Osteoblast (primary cell): ENCODE measurements at regions not wholly inside any gene's neighbourhood (a gene's known extent, or its start where the extent isn't known, plus 50 kb on each side); places are given as distances from the start of the nearest gene placed in this dataset.

Experiments used
- DNase-seq: peaks from one replicate; pipeline ENCODE4 v3.0.0; 2011; ENCODE audit warnings: low spot score, mixed read lengths; ENCODE audit not compliant: insufficient read length; ENCODE audit errors: missing footprints
- H2AFZ ChIP-seq: 2 replicates; pipeline ENCODE4 v1.6.0; 2011; ENCODE audit warnings: mild to moderate bottlenecking, low read length
- H3K27ac ChIP-seq: 2 replicates; pipeline ENCODE4 v1.5.1; 2011; ENCODE audit warnings: mild to moderate bottlenecking, low read depth, low read length, moderate library complexity
- H3K27me3 ChIP-seq: 2 replicates; pipeline ENCODE4 v1.6.0; 2012; ENCODE audit warnings: mild to moderate bottlenecking, control low read depth, inconsistent platforms, low read length, moderate library complexity; ENCODE audit not compliant: insufficient read depth
- H3K36me3 ChIP-seq: 2 replicates; pipeline ENCODE4 v1.5.1; 2011; ENCODE audit warnings: mild to moderate bottlenecking, low read length, control low read depth, moderate library complexity; ENCODE audit not compliant: insufficient read depth
- H3K4me1 ChIP-seq: 2 replicates; pipeline ENCODE4 v1.5.1; 2011; ENCODE audit warnings: mild to moderate bottlenecking, low read length, control low read depth, moderate library complexity; ENCODE audit not compliant: insufficient read depth
- H3K4me2 ChIP-seq: 2 replicates; pipeline ENCODE4 v1.6.0; 2011; ENCODE audit warnings: mild to moderate bottlenecking, low read length; ENCODE audit not compliant: insufficient read depth
- H3K4me3 ChIP-seq: fragments of 200-600 bp; sonication (generic); 3 replicates; pipeline ENCODE4 v1.5.1; 2012; ENCODE audit warnings: mild to moderate bottlenecking, low read length, inconsistent platforms; ENCODE audit not compliant: insufficient read depth
- H3K79me2 ChIP-seq: 2 replicates; pipeline ENCODE4 v1.6.0; 2012; ENCODE audit warnings: mild to moderate bottlenecking, low read length, control low read depth, inconsistent platforms; ENCODE audit not compliant: insufficient read depth
- H3K9me3 ChIP-seq: 2 replicates; pipeline ENCODE4 v1.5.1; 2011; ENCODE audit warnings: low read depth, low read length, control low read depth
- H4K20me1 ChIP-seq: 2 replicates; pipeline ENCODE4 v1.6.0; 2012; ENCODE audit warnings: mild to moderate bottlenecking, low read length, control low read depth; ENCODE audit not compliant: insufficient read depth
- TF ChIP-seq, protein P1 (sequence below): IDR thresholded peaks from 2 replicates; pipeline ENCODE4 v1.5.1; 2011; ENCODE audit warnings: mild to moderate bottlenecking, low read depth, low read length, moderate library complexity; ENCODE audit errors: extremely low read depth

GRCh38 chr5:17788351-17788750, 154.1 kb downstream of the TAF11L14 start:
- H3K9me3 ChIP-seq = no peaks in the 10 kb centered on the region
- H3K27me3 ChIP-seq = no peaks in the 10 kb centered on the region
- no peaks in the 10 kb centered on the region for H3K36me3 ChIP-seq
- no peaks in the 10 kb centered on the region for H3K79me2 ChIP-seq
- H3K4me1 ChIP-seq = no peaks in the 10 kb centered on the region
- H3K27ac ChIP-seq = no peak overlapping the region
- no peaks in the 10 kb centered on the region for H4K20me1 ChIP-seq
- DNase-seq = peak; percentile 38
- no peak overlapping the region for H3K4me2 ChIP-seq
- TF ChIP-seq, protein P1, sequence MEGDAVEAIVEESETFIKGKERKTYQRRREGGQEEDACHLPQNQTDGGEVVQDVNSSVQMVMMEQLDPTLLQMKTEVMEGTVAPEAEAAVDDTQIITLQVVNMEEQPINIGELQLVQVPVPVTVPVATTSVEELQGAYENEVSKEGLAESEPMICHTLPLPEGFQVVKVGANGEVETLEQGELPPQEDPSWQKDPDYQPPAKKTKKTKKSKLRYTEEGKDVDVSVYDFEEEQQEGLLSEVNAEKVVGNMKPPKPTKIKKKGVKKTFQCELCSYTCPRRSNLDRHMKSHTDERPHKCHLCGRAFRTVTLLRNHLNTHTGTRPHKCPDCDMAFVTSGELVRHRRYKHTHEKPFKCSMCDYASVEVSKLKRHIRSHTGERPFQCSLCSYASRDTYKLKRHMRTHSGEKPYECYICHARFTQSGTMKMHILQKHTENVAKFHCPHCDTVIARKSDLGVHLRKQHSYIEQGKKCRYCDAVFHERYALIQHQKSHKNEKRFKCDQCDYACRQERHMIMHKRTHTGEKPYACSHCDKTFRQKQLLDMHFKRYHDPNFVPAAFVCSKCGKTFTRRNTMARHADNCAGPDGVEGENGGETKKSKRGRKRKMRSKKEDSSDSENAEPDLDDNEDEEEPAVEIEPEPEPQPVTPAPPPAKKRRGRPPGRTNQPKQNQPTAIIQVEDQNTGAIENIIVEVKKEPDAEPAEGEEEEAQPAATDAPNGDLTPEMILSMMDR = no peak
- H3K4me3 ChIP-seq = no peak overlapping the region
- no peak overlapping the region for H2AFZ ChIP-seq

DNA sequence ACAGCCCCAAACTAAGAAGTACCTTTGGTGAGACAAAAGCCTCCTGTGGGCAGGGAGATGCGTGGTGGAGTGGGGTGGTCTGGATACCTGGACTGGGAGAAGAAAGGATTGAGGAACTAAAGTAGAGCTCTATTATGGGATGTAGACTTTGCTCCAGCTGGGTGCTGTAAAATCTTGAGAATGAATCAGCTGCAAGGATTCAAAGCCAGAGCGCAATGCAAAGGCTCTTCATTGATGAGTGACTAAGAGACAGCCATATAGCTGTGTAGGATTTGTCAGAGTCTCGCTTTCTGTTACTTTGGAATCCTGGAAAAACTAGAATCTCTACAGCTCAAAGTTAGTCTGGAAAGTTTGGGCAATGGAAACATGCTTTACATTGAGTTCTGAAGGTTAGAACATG, 159.9 kb downstream of the TAF11L14 start:
- H3K79me2 ChIP-seq = no peaks in the 10 kb centered on the region
- H2AFZ ChIP-seq = no peak overlapping the region
- H3K4me1 ChIP-seq = no peaks in the 10 kb centered on the region
- H3K27ac ChIP-seq = no peak overlapping the region
- no peak for DNase-seq
- no peaks in the 10 kb centered on the region for H3K27me3 ChIP-seq
- H4K20me1 ChIP-seq = no peaks in the 10 kb centered on the region
- H3K4me2 ChIP-seq = no peak overlapping the region
- H3K4me3 ChIP-seq = no peak overlapping the region
- no peaks in the 10 kb centered on the region for H3K9me3 ChIP-seq
- no peaks in the 10 kb centered on the region for H3K36me3 ChIP-seq
- TF ChIP-seq, protein P1 = no peak

DNA sequence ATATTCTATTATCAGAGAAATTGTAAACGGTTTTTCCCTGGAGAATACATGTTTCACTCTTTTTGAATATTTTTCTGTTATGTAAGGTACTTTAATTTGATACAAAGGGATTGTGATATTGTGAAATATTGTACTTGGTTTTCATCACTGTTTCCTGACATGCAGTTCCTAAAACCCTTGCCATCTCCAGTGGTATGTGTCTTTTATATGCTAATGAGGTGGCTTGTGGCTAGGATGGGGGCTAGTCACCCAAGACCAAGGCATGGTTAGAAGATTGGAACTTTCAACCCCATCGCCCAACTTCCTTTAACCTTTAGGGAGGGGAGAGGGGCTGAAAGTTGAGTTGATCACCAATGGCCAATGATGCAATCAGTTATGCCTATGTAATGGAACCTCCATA, 160.6 kb downstream of the TAF11L14 start:
- no peak overlapping the region for H3K4me2 ChIP-seq
- TF ChIP-seq, protein P1 = no peak
- H4K20me1 ChIP-seq = no peaks in the 10 kb centered on the region

DNA sequence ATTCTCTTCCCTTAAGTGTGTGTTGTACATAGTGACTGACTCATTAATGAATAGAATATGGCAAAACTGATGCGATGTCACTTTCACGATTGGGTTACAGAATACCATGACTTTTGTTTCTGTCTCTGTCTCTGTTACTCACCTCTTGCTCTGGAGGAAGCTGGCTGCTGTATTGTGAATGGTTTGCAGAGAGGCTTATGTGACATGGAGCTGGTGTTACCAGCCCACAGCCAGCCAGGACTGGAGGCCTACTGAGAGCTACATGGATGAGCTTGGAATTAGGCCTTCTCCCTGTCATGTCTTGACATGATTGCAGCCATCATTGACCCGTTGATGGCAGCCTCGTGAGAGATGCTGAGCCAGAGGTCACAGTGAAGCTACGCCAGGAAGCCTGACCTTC, 161.9 kb downstream of the TAF11L14 start:
- Histone ChIP-seq H3K9me3 (no peaks in the 10 kb centered on the region), H3K4me3 (no peak overlapping the region), H3K79me2 (no peaks in the 10 kb centered on the region), H3K4me2 (no peak overlapping the region), H2AFZ (no peak overlapping the region), H3K36me3 (no peaks in the 10 kb centered on the region), H3K27me3 (no peaks in the 10 kb centered on the region), H3K4me1 (no peaks in the 10 kb centered on the region), H3K27ac (no peak overlapping the region), H4K20me1 (no peaks in the 10 kb centered on the region)
- TF ChIP-seq, protein P1 = no peak
- no peak for DNase-seq

More for the DNA sequence above, 160.6 kb downstream of the TAF11L14 start:
- H3K4me3 ChIP-seq = no peak overlapping the region
- H3K79me2 ChIP-seq = no peaks in the 10 kb centered on the region
- no peaks in the 10 kb centered on the region for H3K27me3 ChIP-seq
- no peak for DNase-seq
- no peaks in the 10 kb centered on the region for H3K4me1 ChIP-seq
- no peaks in the 10 kb centered on the region for H3K36me3 ChIP-seq
- no peak overlapping the region for H3K27ac ChIP-seq
- no peak overlapping the region for H2AFZ ChIP-seq
- no peaks in the 10 kb centered on the region for H3K9me3 ChIP-seq
